ENCODE measurements at regions not wholly inside any gene's neighbourhood (a gene's known extent, or its start where the extent isn't known, plus 50 kb on each side); places are given as distances from the start of the nearest gene placed in this dataset.

GRCh38 chr7:113625494-113626102 is 293.2 kb downstream of the PPP1R3A start:
- no peak for DNase-seq (ENCODE audit: low spot score)
- no peak for ATAC-seq
- Mint-ChIP-seq H3K27me3 (ENCODE audit: low read depth) (peaks cover 3% of the 10 kb centered on the region; the same call in 1 of the 2 replicates), H3K36me3 (peaks cover 27% of the 10 kb centered on the region), H3K4me3 (no peak overlapping the region), H3K4me1 (peaks cover 19% of the 10 kb centered on the region), H3K27ac (no peak overlapping the region), H3K9me3 (peaks cover 40% of the 10 kb centered on the region)
- ChIA-PET POLR2A (no interaction called here), CTCF (no interaction called here)
- TF ChIP-seq CREM (CRISPR knock-in tag; IDR thresholded peaks at IDR 0.05) (no peak), ZNF671 (CRISPR knock-in tag; IDR thresholded peaks at IDR 0.05) (no peak), SMAD4 (CRISPR knock-in tag; IDR thresholded peaks at IDR 0.05) (no peak), GRHL2 (CRISPR knock-in tag; IDR thresholded peaks at IDR 0.05; ENCODE audit: insufficient replicate concordance, severe bottlenecking) (no peak), ETV6 (CRISPR knock-in tag; IDR thresholded peaks at IDR 0.05) (no peak), SOX15 (CRISPR knock-in tag; IDR thresholded peaks at IDR 0.05) (no peak), SP1 (CRISPR knock-in tag; conservative IDR thresholded peaks at IDR 0.05) (no peak), ZNF396 (CRISPR knock-in tag; IDR thresholded peaks at IDR 0.05; ENCODE audit: borderline replicate concordance) (no peak), ZNF317 (CRISPR knock-in tag; IDR thresholded peaks at IDR 0.05; ENCODE audit: borderline replicate concordance, low read depth) (no peak), MLX (CRISPR knock-in tag; IDR thresholded peaks at IDR 0.05) (no peak), CBFB (CRISPR knock-in tag; IDR thresholded peaks at IDR 0.05; ENCODE audit: low read depth) (no peak), FOXK1 (CRISPR knock-in tag; IDR thresholded peaks at IDR 0.05) (no peak), RELA (CRISPR knock-in tag; IDR thresholded peaks at IDR 0.05; ENCODE audit: borderline replicate concordance) (no peak), ZNF532 (CRISPR knock-in tag; IDR thresholded peaks at IDR 0.05; ENCODE audit: borderline replicate concordance) (no peak)
- TF ChIP-seq, protein P1, sequence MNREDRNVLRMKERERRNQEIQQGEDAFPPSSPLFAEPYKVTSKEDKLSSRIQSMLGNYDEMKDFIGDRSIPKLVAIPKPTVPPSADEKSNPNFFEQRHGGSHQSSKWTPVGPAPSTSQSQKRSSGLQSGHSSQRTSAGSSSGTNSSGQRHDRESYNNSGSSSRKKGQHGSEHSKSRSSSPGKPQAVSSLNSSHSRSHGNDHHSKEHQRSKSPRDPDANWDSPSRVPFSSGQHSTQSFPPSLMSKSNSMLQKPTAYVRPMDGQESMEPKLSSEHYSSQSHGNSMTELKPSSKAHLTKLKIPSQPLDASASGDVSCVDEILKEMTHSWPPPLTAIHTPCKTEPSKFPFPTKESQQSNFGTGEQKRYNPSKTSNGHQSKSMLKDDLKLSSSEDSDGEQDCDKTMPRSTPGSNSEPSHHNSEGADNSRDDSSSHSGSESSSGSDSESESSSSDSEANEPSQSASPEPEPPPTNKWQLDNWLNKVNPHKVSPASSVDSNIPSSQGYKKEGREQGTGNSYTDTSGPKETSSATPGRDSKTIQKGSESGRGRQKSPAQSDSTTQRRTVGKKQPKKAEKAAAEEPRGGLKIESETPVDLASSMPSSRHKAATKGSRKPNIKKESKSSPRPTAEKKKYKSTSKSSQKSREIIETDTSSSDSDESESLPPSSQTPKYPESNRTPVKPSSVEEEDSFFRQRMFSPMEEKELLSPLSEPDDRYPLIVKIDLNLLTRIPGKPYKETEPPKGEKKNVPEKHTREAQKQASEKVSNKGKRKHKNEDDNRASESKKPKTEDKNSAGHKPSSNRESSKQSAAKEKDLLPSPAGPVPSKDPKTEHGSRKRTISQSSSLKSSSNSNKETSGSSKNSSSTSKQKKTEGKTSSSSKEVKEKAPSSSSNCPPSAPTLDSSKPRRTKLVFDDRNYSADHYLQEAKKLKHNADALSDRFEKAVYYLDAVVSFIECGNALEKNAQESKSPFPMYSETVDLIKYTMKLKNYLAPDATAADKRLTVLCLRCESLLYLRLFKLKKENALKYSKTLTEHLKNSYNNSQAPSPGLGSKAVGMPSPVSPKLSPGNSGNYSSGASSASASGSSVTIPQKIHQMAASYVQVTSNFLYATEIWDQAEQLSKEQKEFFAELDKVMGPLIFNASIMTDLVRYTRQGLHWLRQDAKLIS (CRISPR knock-in tag; IDR thresholded peaks at IDR 0.05; ENCODE audit: borderline replicate concordance), result no peak
- TF ChIP-seq, protein P2, sequence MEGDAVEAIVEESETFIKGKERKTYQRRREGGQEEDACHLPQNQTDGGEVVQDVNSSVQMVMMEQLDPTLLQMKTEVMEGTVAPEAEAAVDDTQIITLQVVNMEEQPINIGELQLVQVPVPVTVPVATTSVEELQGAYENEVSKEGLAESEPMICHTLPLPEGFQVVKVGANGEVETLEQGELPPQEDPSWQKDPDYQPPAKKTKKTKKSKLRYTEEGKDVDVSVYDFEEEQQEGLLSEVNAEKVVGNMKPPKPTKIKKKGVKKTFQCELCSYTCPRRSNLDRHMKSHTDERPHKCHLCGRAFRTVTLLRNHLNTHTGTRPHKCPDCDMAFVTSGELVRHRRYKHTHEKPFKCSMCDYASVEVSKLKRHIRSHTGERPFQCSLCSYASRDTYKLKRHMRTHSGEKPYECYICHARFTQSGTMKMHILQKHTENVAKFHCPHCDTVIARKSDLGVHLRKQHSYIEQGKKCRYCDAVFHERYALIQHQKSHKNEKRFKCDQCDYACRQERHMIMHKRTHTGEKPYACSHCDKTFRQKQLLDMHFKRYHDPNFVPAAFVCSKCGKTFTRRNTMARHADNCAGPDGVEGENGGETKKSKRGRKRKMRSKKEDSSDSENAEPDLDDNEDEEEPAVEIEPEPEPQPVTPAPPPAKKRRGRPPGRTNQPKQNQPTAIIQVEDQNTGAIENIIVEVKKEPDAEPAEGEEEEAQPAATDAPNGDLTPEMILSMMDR (IDR thresholded peaks at IDR 0.05), result no peak
- TF ChIP-seq, protein P3, sequence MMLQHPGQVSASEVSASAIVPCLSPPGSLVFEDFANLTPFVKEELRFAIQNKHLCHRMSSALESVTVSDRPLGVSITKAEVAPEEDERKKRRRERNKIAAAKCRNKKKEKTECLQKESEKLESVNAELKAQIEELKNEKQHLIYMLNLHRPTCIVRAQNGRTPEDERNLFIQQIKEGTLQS (CRISPR knock-in tag; conservative IDR thresholded peaks at IDR 0.05), result no peak
- TF ChIP-seq, protein P4, sequence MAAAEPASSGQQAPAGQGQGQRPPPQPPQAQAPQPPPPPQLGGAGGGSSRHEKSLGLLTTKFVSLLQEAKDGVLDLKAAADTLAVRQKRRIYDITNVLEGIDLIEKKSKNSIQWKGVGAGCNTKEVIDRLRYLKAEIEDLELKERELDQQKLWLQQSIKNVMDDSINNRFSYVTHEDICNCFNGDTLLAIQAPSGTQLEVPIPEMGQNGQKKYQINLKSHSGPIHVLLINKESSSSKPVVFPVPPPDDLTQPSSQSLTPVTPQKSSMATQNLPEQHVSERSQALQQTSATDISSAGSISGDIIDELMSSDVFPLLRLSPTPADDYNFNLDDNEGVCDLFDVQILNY (CRISPR knock-in tag; IDR thresholded peaks at IDR 0.05), result no peak
- TF ChIP-seq, protein P5, sequence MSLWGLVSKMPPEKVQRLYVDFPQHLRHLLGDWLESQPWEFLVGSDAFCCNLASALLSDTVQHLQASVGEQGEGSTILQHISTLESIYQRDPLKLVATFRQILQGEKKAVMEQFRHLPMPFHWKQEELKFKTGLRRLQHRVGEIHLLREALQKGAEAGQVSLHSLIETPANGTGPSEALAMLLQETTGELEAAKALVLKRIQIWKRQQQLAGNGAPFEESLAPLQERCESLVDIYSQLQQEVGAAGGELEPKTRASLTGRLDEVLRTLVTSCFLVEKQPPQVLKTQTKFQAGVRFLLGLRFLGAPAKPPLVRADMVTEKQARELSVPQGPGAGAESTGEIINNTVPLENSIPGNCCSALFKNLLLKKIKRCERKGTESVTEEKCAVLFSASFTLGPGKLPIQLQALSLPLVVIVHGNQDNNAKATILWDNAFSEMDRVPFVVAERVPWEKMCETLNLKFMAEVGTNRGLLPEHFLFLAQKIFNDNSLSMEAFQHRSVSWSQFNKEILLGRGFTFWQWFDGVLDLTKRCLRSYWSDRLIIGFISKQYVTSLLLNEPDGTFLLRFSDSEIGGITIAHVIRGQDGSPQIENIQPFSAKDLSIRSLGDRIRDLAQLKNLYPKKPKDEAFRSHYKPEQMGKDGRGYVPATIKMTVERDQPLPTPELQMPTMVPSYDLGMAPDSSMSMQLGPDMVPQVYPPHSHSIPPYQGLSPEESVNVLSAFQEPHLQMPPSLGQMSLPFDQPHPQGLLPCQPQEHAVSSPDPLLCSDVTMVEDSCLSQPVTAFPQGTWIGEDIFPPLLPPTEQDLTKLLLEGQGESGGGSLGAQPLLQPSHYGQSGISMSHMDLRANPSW (CRISPR knock-in tag; conservative IDR thresholded peaks at IDR 0.05; ENCODE audit: low read depth), result no peak

All from WTC11 (cell line).